Pancreas (tissue), 10 donors: ENCODE measurements at regions not wholly inside any gene's neighbourhood (a gene's known extent, or its start where the extent isn't known, plus 50 kb on each side); places are given as distances from the start of the nearest gene placed in this dataset.

Source experiments
- ATAC-seq, 4 donors: fragments of 200-7000 bp; cut with Tn5 transposase; one replicate each; pipeline versions ENCODE4 v1.8.0 to v1.9.1; 2020; ENCODE audit warnings: mild to moderate bottlenecking in 4 of 4, moderate library complexity in 4 of 4
- DNase-seq, 6 donors: peaks; one replicate each; pipeline ENCODE4 v3.0.0-alpha.2; 2020
- FAIRE-seq: peaks from 2 replicates; lab custom pipeline; 2012; peaks lifted over from hg19 to GRCh38; lab: Jason Lieb, UNC
- H3K27ac ChIP-seq, 4 donors: fragments of 200-600 bp; sonication (generic); 1 replicate in 3 of 4; 2 replicates in 1 of 4; pipeline versions ENCODE4 v1.5.0 to v1.8.0; 2020
- H3K27me3 ChIP-seq, 4 donors: fragments of 200-600 bp; one replicate each; pipeline ENCODE4 v1.8.0; 2021
- H3K36me3 ChIP-seq, 3 donors: fragments of 200-600 bp; sonication (generic) in 1 of 3; one replicate each; pipeline versions ENCODE4 v1.5.0 to v1.8.0; 2020 to 2021
- H3K4me1 ChIP-seq, 3 donors: fragments of 200-600 bp; one replicate each; pipeline ENCODE4 v1.8.0; 2021
- H3K4me3 ChIP-seq, 4 donors: fragments of 200-600 bp; sonication (generic) in 2 of 4; one replicate each; pipeline versions ENCODE4 v1.5.0 to v1.8.0; 2020 to 2021
- H3K9me3 ChIP-seq, 4 donors: fragments of 200-600 bp; one replicate each; pipeline ENCODE4 v1.8.0; 2021
- CTCF ChIP-seq, 4 donors: fragments of 200-600 bp; sonication (generic) in 3 of 4; IDR thresholded peaks; one replicate each; pipeline versions ENCODE4 v1.5.0 to v1.8.0; 2021; ENCODE audit warnings: antibody characterized with exemption in 4 of 4
- WGBS, 2 donors: extraction: QIAGEN DNeasy Blood & Tissue Kit; methylation state at CpG; one replicate each; pipeline ENCODE4 v1.1.7; 2013; 5-methylcytosine and 5-hydroxymethylcytosine counted together
- intact Hi-C, 3 donors: fragments of 100-400 bp; cut with DNase I; formaldehyde crosslinking; loops; one replicate each; pipeline versions ENCODE4 v1.11.1 to v1.14.2; 2022
- donor health status: healthy with polysubstance abuse.
- donor health status: DM: no; HTN: no; CAD: no; lungs with moderate emphysema.
- donor health status: DM: no; HTN: no; CAD: no.
- donor health status: control.
- donor health status: control.
- donor health status: Bipolar disorder and iron deficiency.
- donor health status: DM: yes; HTN: yes; CAD: no.
- donor health status: DM: no; HTN: no; CAD: no.
- donor health status: DM: no; HTN: no; CAD: no.
- donor health status: DM: yes; HTN: yes; CAD: no.

DNA sequence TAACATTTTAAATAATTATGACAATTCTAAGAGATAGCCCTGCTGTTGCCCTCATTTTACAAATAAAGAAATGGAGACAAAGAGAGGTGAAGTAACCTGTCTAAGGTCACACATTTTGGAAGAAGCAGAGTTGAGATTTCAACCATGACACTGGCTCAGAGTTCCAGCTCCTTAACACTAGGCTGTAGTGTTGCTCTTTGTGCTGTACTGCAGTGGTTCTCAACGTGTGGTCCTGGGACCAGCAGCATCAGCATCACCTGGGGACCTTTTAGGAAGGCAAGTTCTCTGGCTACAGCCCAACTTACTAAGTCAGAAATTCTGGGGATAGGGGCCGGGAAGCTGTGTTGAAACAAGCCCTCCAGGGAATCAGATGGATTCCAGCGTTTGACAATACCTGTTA lies 62.4 kb upstream of the FERMT1 start:
- ATAC-seq (no peak), DNase-seq (no peak), FAIRE-seq (no peak)
- Histone ChIP-seq H3K4me1 (no peaks in the 10 kb centered on the region), H3K4me3 (no peak overlapping the region), H3K27me3 (peaks cover 0 to 3% (median 0%) of the 10 kb centered on the region in 4 donors), H3K36me3 (no peaks in the 10 kb centered on the region), H3K9me3 (no peaks in the 10 kb centered on the region), H3K27ac (no peak overlapping the region)
- no peak for TF ChIP-seq CTCF (IDR thresholded peaks at IDR 0.05)
- intact Hi-C loops = no loop called here
- WGBS, 2 donors = 20 to 32% methylated on average over 3 of the region's 3 CpGs

GRCh38 chr20:6184086-6184485 lies 61.3 kb upstream of the FERMT1 start:
- no peak for ATAC-seq
- Histone ChIP-seq H3K9me3 (no peaks in the 10 kb centered on the region), H3K4me1 (no peaks in the 10 kb centered on the region), H3K36me3 (no peaks in the 10 kb centered on the region), H3K27ac (no peak overlapping the region), H3K4me3 (no peak overlapping the region), H3K27me3 (peaks cover 0 to 3% (median 0%) of the 10 kb centered on the region in 4 donors)
- no peak for DNase-seq
- WGBS, 2 donors = 41 to 51% methylated on average over 6 of the region's 6 CpGs
- no peak for FAIRE-seq
- intact Hi-C loops = no loop called here
- no peak for TF ChIP-seq CTCF (IDR thresholded peaks at IDR 0.05)

GRCh38 chr20:6180531-6180930 lies 57.7 kb upstream of the FERMT1 start:
- WGBS, 2 donors = 54 to 59% methylated on average over 4 of the region's 4 CpGs
- intact Hi-C loops = no loop called here
- Histone ChIP-seq H3K36me3 (no peaks in the 10 kb centered on the region), H3K27me3 (no peaks in the 10 kb centered on the region), H3K27ac (no peak overlapping the region), H3K4me1 (no peaks in the 10 kb centered on the region), H3K4me3 (no peak overlapping the region), H3K9me3 (no peaks in the 10 kb centered on the region)
- DNase-seq (no peak), ATAC-seq (no peak), FAIRE-seq (no peak)
- TF ChIP-seq CTCF (IDR thresholded peaks at IDR 0.05) = no peak

DNA sequence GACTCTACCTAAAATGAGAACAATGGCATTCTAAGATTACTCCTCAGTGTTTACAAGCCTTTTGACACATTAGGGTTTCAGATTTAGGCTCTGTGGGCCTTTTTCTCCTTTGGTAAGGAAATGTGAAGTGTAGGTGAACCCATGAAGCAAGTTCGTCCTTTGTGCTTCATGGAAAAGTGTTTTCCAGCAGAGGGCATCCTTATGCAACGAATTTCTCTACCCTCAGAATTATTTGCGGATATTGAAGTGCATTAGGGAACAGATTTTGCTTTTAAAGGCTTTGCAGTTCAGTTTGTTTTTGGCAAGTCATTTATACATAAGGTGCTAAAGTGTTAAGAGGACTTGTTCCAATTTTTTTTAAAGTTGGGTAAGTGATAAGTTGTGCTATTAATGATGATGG lies 55.7 kb upstream of the FERMT1 start:
- ATAC-seq (peak in 1 of 4 donors; percentile 48), FAIRE-seq (peak; percentile 43), DNase-seq (no peak)
- H3K36me3 ChIP-seq = no peaks in the 10 kb centered on the region
- no peaks in the 10 kb centered on the region for H3K9me3 ChIP-seq
- H3K27me3 ChIP-seq = no peaks in the 10 kb centered on the region
- TF ChIP-seq CTCF (IDR thresholded peaks at IDR 0.05) = peak in 3 of 4 donors; percentile 8 to 30 (median 27)
- H3K4me3 ChIP-seq = no peak overlapping the region
- no peak overlapping the region for H3K27ac ChIP-seq
- no peaks in the 10 kb centered on the region for H3K4me1 ChIP-seq
- intact Hi-C loops = no loop called here
- 3 to 5% methylated on average over 3 of the region's 3 CpGs for WGBS, 2 donors

DNA sequence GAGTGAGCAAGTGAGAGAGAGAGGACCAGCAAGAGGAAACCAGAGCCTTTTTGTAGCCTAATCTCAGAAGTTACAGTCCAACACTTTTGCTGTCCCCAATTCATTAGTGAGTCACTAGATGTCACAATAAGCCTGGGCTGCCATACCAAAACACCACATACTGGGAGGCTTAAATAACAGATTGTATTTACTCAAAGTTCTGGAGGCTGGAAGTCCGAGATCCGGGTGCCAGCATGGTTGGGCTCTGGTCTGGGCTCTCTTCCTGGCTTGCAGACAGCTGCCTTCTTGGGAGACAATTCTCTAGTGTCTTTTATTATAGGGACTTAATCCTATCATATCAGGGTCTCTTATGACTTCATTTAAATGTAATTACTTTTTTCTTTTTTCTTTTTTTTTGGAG lies 50.7 kb upstream of the FERMT1 start:
- FAIRE-seq (no peak), DNase-seq (no peak), ATAC-seq (no peak)
- 33 to 64% methylated on average over 2 of the region's 2 CpGs for WGBS, 2 donors
- TF ChIP-seq CTCF (IDR thresholded peaks at IDR 0.05) = no peak
- H3K4me1 ChIP-seq = no peaks in the 10 kb centered on the region
- H3K9me3 ChIP-seq = no peaks in the 10 kb centered on the region
- no peak overlapping the region for H3K4me3 ChIP-seq
- no peaks in the 10 kb centered on the region for H3K27me3 ChIP-seq
- intact Hi-C loops = no loop called here
- H3K36me3 ChIP-seq = no peaks in the 10 kb centered on the region
- no peak overlapping the region for H3K27ac ChIP-seq
